ENCODE measurements at regions not wholly inside any gene's neighbourhood (a gene's known extent, or its start where the extent isn't known, plus 50 kb on each side); places are given as distances from the start of the nearest gene placed in this dataset.
A peak's percentile ranks its signal among the peaks of the same experiment; 100 is the strongest.

GRCh38 chr22:26804911-26805539 is 147.6 kb downstream of the MIAT start:
- peak; percentile 42 for DNase-seq
- no peaks in the 10 kb centered on the region for H3K36me3 ChIP-seq (replicated peaks; ENCODE audit: control insufficient read depth, insufficient read depth, low read length)
- no peak overlapping the region for H3K4me3 ChIP-seq (ENCODE audit: insufficient read depth, low read depth, low read length)
- no peaks in the 10 kb centered on the region for H3K27me3 ChIP-seq (ENCODE audit: control insufficient read depth, insufficient read depth, low read length)

GRCh38 chr22:26806445-26807175 is 149.2 kb downstream of the MIAT start:
- Histone ChIP-seq H3K36me3 (replicated peaks; ENCODE audit: control insufficient read depth, insufficient read depth, low read length) (no peaks in the 10 kb centered on the region), H3K27me3 (ENCODE audit: control insufficient read depth, insufficient read depth, low read length) (no peaks in the 10 kb centered on the region), H3K4me3 (ENCODE audit: insufficient read depth, low read depth, low read length) (no peak overlapping the region)
- DNase-seq = no peak

- no peak for DNase-seq
- Histone ChIP-seq H3K36me3 (replicated peaks; ENCODE audit: control insufficient read depth, insufficient read depth, low read length) (no peaks in the 10 kb centered on the region), H3K4me3 (ENCODE audit: insufficient read depth, low read depth, low read length) (no peak overlapping the region), H3K27me3 (ENCODE audit: control insufficient read depth, insufficient read depth, low read length) (no peaks in the 10 kb centered on the region)
Observed at GRCh38 chr22:26811647-26811992, 154.2 kb downstream of the MIAT start.

GRCh38 chr22:26812731-26813130 is 155.3 kb downstream of the MIAT start:
- no peak overlapping the region for H3K4me3 ChIP-seq (ENCODE audit: insufficient read depth, low read depth, low read length)
- no peak for DNase-seq
- H3K27me3 ChIP-seq (ENCODE audit: control insufficient read depth, insufficient read depth, low read length) = no peaks in the 10 kb centered on the region
- no peaks in the 10 kb centered on the region for H3K36me3 ChIP-seq (replicated peaks; ENCODE audit: control insufficient read depth, insufficient read depth, low read length)

- Histone ChIP-seq H3K27me3 (ENCODE audit: control insufficient read depth, insufficient read depth, low read length) (no peaks in the 10 kb centered on the region), H3K36me3 (replicated peaks; ENCODE audit: control insufficient read depth, insufficient read depth, low read length) (no peaks in the 10 kb centered on the region)
- no peak for DNase-seq
Observed at GRCh38 chr22:26816726-26817125, 159.3 kb downstream of the MIAT start.

GRCh38 chr22:26817926-26818325 is 160.5 kb downstream of the MIAT start:
- Histone ChIP-seq H3K4me3 (ENCODE audit: insufficient read depth, low read depth, low read length) (no peak overlapping the region), H3K36me3 (replicated peaks; ENCODE audit: control insufficient read depth, insufficient read depth, low read length) (no peaks in the 10 kb centered on the region), H3K27me3 (ENCODE audit: control insufficient read depth, insufficient read depth, low read length) (no peaks in the 10 kb centered on the region)
- DNase-seq = no peak

More at GRCh38 chr22:26816726-26817125, 159.3 kb downstream of the MIAT start:
- H3K4me3 ChIP-seq (ENCODE audit: insufficient read depth, low read depth, low read length) = no peak overlapping the region

- no peak for DNase-seq
- Histone ChIP-seq H3K4me3 (ENCODE audit: insufficient read depth, low read depth, low read length) (no peak overlapping the region), H3K36me3 (replicated peaks; ENCODE audit: control insufficient read depth, insufficient read depth, low read length) (no peaks in the 10 kb centered on the region), H3K27me3 (ENCODE audit: control insufficient read depth, insufficient read depth, low read length) (no peaks in the 10 kb centered on the region)
Observed at GRCh38 chr22:26821854-26822253, 164.5 kb downstream of the MIAT start.

- no peak overlapping the region for H3K4me3 ChIP-seq (ENCODE audit: insufficient read depth, low read depth, low read length)
- peak; percentile 34 for DNase-seq
- H3K27me3 ChIP-seq (ENCODE audit: control insufficient read depth, insufficient read depth, low read length) = no peaks in the 10 kb centered on the region
- H3K36me3 ChIP-seq (replicated peaks; ENCODE audit: control insufficient read depth, insufficient read depth, low read length) = no peaks in the 10 kb centered on the region
Observed at GRCh38 chr22:26822313-26822712, 164.9 kb downstream of the MIAT start.

- no peak for DNase-seq
- no peak overlapping the region for H3K4me3 ChIP-seq (ENCODE audit: insufficient read depth, low read depth, low read length)
- H3K36me3 ChIP-seq (replicated peaks; ENCODE audit: control insufficient read depth, insufficient read depth, low read length) = no peaks in the 10 kb centered on the region
- no peaks in the 10 kb centered on the region for H3K27me3 ChIP-seq (ENCODE audit: control insufficient read depth, insufficient read depth, low read length)
Observed at GRCh38 chr22:26823966-26824365, 166.6 kb downstream of the MIAT start.

GRCh38 chr22:26825960-26826935 is 168.9 kb downstream of the MIAT start:
- H3K36me3 ChIP-seq (replicated peaks; ENCODE audit: control insufficient read depth, insufficient read depth, low read length) = no peaks in the 10 kb centered on the region
- no peak for DNase-seq
- no peak overlapping the region for H3K4me3 ChIP-seq (ENCODE audit: insufficient read depth, low read depth, low read length)
- no peaks in the 10 kb centered on the region for H3K27me3 ChIP-seq (ENCODE audit: control insufficient read depth, insufficient read depth, low read length)

GRCh38 chr22:26827611-26828010 is 170.2 kb downstream of the MIAT start:
- no peak for DNase-seq
- H3K27me3 ChIP-seq (ENCODE audit: control insufficient read depth, insufficient read depth, low read length) = no peaks in the 10 kb centered on the region

GRCh38 chr22:26828311-26828710 is 170.9 kb downstream of the MIAT start:
- Histone ChIP-seq H3K36me3 (replicated peaks; ENCODE audit: control insufficient read depth, insufficient read depth, low read length) (no peaks in the 10 kb centered on the region), H3K27me3 (ENCODE audit: control insufficient read depth, insufficient read depth, low read length) (no peaks in the 10 kb centered on the region), H3K4me3 (ENCODE audit: insufficient read depth, low read depth, low read length) (no peak overlapping the region)
- DNase-seq = no peak

More at GRCh38 chr22:26827611-26828010, 170.2 kb downstream of the MIAT start:
- Histone ChIP-seq H3K36me3 (replicated peaks; ENCODE audit: control insufficient read depth, insufficient read depth, low read length) (no peaks in the 10 kb centered on the region), H3K4me3 (ENCODE audit: insufficient read depth, low read depth, low read length) (no peak overlapping the region)

GRCh38 chr22:26830837-26831236 is 173.4 kb downstream of the MIAT start:
- DNase-seq = no peak
- Histone ChIP-seq H3K27me3 (ENCODE audit: control insufficient read depth, insufficient read depth, low read length) (no peaks in the 10 kb centered on the region), H3K36me3 (replicated peaks; ENCODE audit: control insufficient read depth, insufficient read depth, low read length) (no peaks in the 10 kb centered on the region), H3K4me3 (ENCODE audit: insufficient read depth, low read depth, low read length) (no peak overlapping the region)

- Histone ChIP-seq H3K27me3 (ENCODE audit: control insufficient read depth, insufficient read depth, low read length) (no peaks in the 10 kb centered on the region), H3K4me3 (ENCODE audit: insufficient read depth, low read depth, low read length) (no peak overlapping the region), H3K36me3 (replicated peaks; ENCODE audit: control insufficient read depth, insufficient read depth, low read length) (no peaks in the 10 kb centered on the region)
- DNase-seq = no peak
Observed at GRCh38 chr22:26835023-26835422, 177.6 kb downstream of the MIAT start.

Data from H7 (cell line).